B cell (primary cell): ENCODE measurements at regions not wholly inside any gene's neighbourhood (a gene's known extent, or its start where the extent isn't known, plus 50 kb on each side); places are given as distances from the start of the nearest gene placed in this dataset.

Experiments used
- ATAC-seq: fragments of 200-7000 bp; cut with Tn5 transposase; one replicate; pipeline ENCODE4 v1.10.0; 2021; ENCODE audit warnings: low read depth, mild to moderate bottlenecking, moderate number of reproducible peaks, moderate library complexity
- CTCF ChIA-PET: fragments of 350-600 bp; sonication (Branson Sonifier 250); formaldehyde crosslinking; loops from one replicate; lab custom pipeline; 2021; ENCODE audit warnings: antibody characterized with exemption, inconsistent platforms; lab: Charles Lee
- POLR2A ChIA-PET: fragments of 350-600 bp; sonication (Branson Sonifier 250); formaldehyde crosslinking; loops from one replicate; lab custom pipeline; 2021; ENCODE audit warnings: antibody characterized with exemption; lab: Charles Lee
- DNase-seq: peaks from one replicate; pipeline ENCODE4 v3.0.0; 2013
- H2AFZ ChIP-seq: 2 replicates; pipeline ENCODE4 v1.6.1; 2012; ENCODE audit warnings: mild to moderate bottlenecking, low read depth, low read length; ENCODE audit not compliant: insufficient read depth, poor library complexity, severe bottlenecking
- H3K27ac ChIP-seq, 2 donors: 1 replicate in 1 of 2; 2 replicates in 1 of 2; pipeline ENCODE4 v1.5.1; 2012 to 2013; ENCODE audit warnings: low read length in 2 of 2, mild to moderate bottlenecking in 2 of 2, moderate library complexity in 1 of 2
- H3K27me3 ChIP-seq, 4 experiments: fragments of 200-600 bp in 1 of 4; sonication (generic) in 1 of 4; replicated peaks in 1 of 4; 1 replicate in 2 of 4; 2 replicates in 2 of 4; pipeline versions ENCODE4 v1.6.1 to v1.7.0; 2013 to 2016; ENCODE audit warnings: low read length in 3 of 4, mild to moderate bottlenecking in 2 of 4, mixed read lengths in 1 of 4, moderate library complexity in 1 of 4; ENCODE audit not compliant: insufficient read depth in 4 of 4, control insufficient read depth in 3 of 4; ENCODE audit errors: control extremely low read depth in 1 of 4
- H3K36me3 ChIP-seq, 2 experiments: replicated peaks in 1 of 2; 1 replicate in 1 of 2; 2 replicates in 1 of 2; pipeline versions ENCODE4 v1.6.1 to v1.7.1; 2013; ENCODE audit warnings: low read length in 1 of 2; ENCODE audit not compliant: insufficient read depth in 2 of 2, control insufficient read depth in 1 of 2; ENCODE audit errors: control extremely low read depth in 1 of 2, extremely low read depth in 1 of 2
- H3K4me1 ChIP-seq, 2 donors: fragments of 200-600 bp in 1 of 2; sonication (generic) in 1 of 2; 1 replicate in 1 of 2; 2 replicates in 1 of 2; pipeline versions ENCODE4 v1.5.1 to v1.6.1; 2013 to 2017; ENCODE audit warnings: low read length in 2 of 2; ENCODE audit not compliant: control insufficient read depth in 2 of 2, insufficient read depth in 2 of 2
- H3K4me2 ChIP-seq: replicated peaks from 2 replicates; pipeline ENCODE3; 2012; ENCODE audit warnings: mild to moderate bottlenecking, low read depth, low read length; ENCODE audit not compliant: poor library complexity, severe bottlenecking
- H3K4me3 ChIP-seq, 5 experiments: fragments of 200-600 bp in 1 of 5; sonication (generic) in 1 of 5; 1 replicate in 3 of 5; 2 replicates in 2 of 5; pipeline versions ENCODE4 v1.5.1 to v1.7.0; 2011 to 2016; ENCODE audit warnings: low read length in 4 of 5, mild to moderate bottlenecking in 4 of 5, low read depth in 2 of 5, control low read depth in 1 of 5, moderate library complexity in 1 of 5; ENCODE audit not compliant: insufficient read depth in 1 of 5; ENCODE audit errors: control extremely low read depth in 1 of 5, extremely low read depth in 1 of 5
- H3K79me2 ChIP-seq: fragments of 200-600 bp; sonication (generic); one replicate; pipeline ENCODE4 v1.6.0; 2016; ENCODE audit warnings: low read length; ENCODE audit not compliant: control insufficient read depth, insufficient read depth
- H3K9ac ChIP-seq: fragments of 200-600 bp; sonication (generic); 2 replicates; pipeline ENCODE4 v1.6.1; 2017; ENCODE audit warnings: mild to moderate bottlenecking, low read length, moderate library complexity
- H3K9me3 ChIP-seq, 3 donors: one replicate each; pipeline versions ENCODE4 v1.6.1 to v1.7.1; 2013; ENCODE audit warnings: low read length in 2 of 3; ENCODE audit not compliant: control insufficient read depth in 2 of 3, insufficient read depth in 1 of 3; ENCODE audit errors: control extremely low read depth in 1 of 3
- H4K20me1 ChIP-seq: 2 replicates; pipeline ENCODE4 v1.6.0; 2012; ENCODE audit warnings: mild to moderate bottlenecking, low read length; ENCODE audit not compliant: insufficient read depth, control insufficient read depth, poor library complexity, severe bottlenecking
- H3K27ac Mint-ChIP-seq: one replicate; pipeline ENCODE4 v1.8.0; 2021; ENCODE audit warnings: mixed read lengths
- H3K27me3 Mint-ChIP-seq: one replicate; pipeline ENCODE4 v1.8.0; 2021; ENCODE audit warnings: mixed read lengths
- H3K4me1 Mint-ChIP-seq: one replicate; pipeline ENCODE4 v1.8.0; 2021; ENCODE audit warnings: mixed read lengths
- H3K4me3 Mint-ChIP-seq: one replicate; pipeline ENCODE4 v1.8.0; 2021; ENCODE audit warnings: mixed read lengths
- H3K9me3 Mint-ChIP-seq: one replicate; pipeline ENCODE4 v1.8.0; 2022; ENCODE audit warnings: mixed read lengths; ENCODE audit not compliant: insufficient read depth
- EZH2 ChIP-seq: IDR thresholded peaks from 2 replicates; pipeline ENCODE4 v1.6.1; 2012; ENCODE audit warnings: borderline replicate concordance, low read depth, mild to moderate bottlenecking, moderate library complexity, low read length; ENCODE audit not compliant: insufficient read depth, poor library complexity, severe bottlenecking
- WGBS: methylation state at CpG from one replicate; pipeline ENCODE4 v1.1.5; 2013; ENCODE audit warnings: missing lambda C conversion rate; ENCODE audit not compliant: insufficient coverage; 5-methylcytosine and 5-hydroxymethylcytosine counted together
- intact Hi-C: fragments of 100-400 bp; cut with micrococcal nuclease; formaldehyde crosslinking; loops from one replicate; pipeline ENCODE4 v1.10.0; 2022
- TF ChIP-seq, protein P1 (sequence below): fragments of 200-600 bp; IDR thresholded peaks from one replicate; pipeline ENCODE4 v1.8.0; 2022; ENCODE audit warnings: antibody characterized with exemption, mild to moderate bottlenecking

- WGBS = no CpG with 5 or more reads among the region's 1 CpG
- Histone ChIP-seq H3K27ac (no peak overlapping the region), H3K4me3 (no peak overlapping the region), H3K4me1 (peaks cover 10% of the 10 kb centered on the region in 2 donors), H3K9ac (no peak overlapping the region), H3K9me3 (no peaks in the 10 kb centered on the region), H2AFZ (no peak overlapping the region), H3K36me3 (no peaks in the 10 kb centered on the region), H3K4me2 (no peak overlapping the region), H3K27me3 (peaks cover 0 to 4% (median 2%) of the 10 kb centered on the region in 4 experiments), H3K79me2 (no peaks in the 10 kb centered on the region), H4K20me1 (no peaks in the 10 kb centered on the region)
- TF ChIP-seq, protein P1, sequence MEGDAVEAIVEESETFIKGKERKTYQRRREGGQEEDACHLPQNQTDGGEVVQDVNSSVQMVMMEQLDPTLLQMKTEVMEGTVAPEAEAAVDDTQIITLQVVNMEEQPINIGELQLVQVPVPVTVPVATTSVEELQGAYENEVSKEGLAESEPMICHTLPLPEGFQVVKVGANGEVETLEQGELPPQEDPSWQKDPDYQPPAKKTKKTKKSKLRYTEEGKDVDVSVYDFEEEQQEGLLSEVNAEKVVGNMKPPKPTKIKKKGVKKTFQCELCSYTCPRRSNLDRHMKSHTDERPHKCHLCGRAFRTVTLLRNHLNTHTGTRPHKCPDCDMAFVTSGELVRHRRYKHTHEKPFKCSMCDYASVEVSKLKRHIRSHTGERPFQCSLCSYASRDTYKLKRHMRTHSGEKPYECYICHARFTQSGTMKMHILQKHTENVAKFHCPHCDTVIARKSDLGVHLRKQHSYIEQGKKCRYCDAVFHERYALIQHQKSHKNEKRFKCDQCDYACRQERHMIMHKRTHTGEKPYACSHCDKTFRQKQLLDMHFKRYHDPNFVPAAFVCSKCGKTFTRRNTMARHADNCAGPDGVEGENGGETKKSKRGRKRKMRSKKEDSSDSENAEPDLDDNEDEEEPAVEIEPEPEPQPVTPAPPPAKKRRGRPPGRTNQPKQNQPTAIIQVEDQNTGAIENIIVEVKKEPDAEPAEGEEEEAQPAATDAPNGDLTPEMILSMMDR = no peak
- TF ChIP-seq EZH2 = no peak
- intact Hi-C loops = loop anchor here (2.0 kb wide), 2 partner anchors 1229 to 1479 kb away; partner anchors contain the start of genes RGS2, RO60 and UCHL5
- CTCF ChIA-PET = no interaction called here
- POLR2A ChIA-PET = no interaction called here
- DNase-seq (no peak), ATAC-seq (no peak)
- Mint-ChIP-seq H3K27ac (no peak overlapping the region), H3K4me3 (no peak overlapping the region), H3K9me3 (no peaks in the 10 kb centered on the region), H3K27me3 (peaks cover 6% of the 10 kb centered on the region), H3K4me1 (peaks cover 20% of the 10 kb centered on the region)
These were observed 1101.8 kb upstream of the B3GALT2 start for GRCh38 chr1:194288238-194288637.

DNA sequence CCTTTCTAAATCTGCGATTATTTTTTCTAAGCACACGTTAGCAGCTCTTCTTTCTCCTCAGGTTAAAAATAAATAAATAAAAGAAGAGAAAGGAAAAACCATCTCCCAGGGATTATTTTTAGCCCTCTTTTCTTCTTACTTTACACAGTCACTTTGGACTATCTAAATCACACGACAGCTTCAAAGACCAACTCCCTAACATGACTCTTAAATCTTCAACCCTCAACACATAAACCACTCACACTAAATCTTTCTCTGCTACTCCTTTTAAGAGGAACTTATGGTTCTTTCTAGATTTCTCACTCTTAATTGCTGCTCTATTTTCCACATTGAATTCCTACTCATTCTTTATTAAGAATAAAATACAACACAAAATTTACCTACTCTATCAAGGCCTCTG is 1095.0 kb upstream of the B3GALT2 start:
- H4K20me1 ChIP-seq = no peaks in the 10 kb centered on the region
- no peak overlapping the region for H2AFZ ChIP-seq
- Mint-ChIP-seq H3K9me3 (no peaks in the 10 kb centered on the region), H3K27ac (no peak overlapping the region), H3K4me3 (no peak overlapping the region), H3K4me1 (peaks cover 20% of the 10 kb centered on the region), H3K27me3 (peaks cover 6% of the 10 kb centered on the region)
- ChIA-PET POLR2A (no interaction called here), CTCF (no interaction called here)
- H3K9me3 ChIP-seq = peaks cover 0 to 3% (median 0%) of the 10 kb centered on the region in 3 donors
- DNase-seq (no peak), ATAC-seq (no peak)
- intact Hi-C loops = loop anchor here (5.0 kb wide), 1 partner anchor 54 kb away; no protein-coding TSS in a partner anchor
- no peak overlapping the region for H3K4me2 ChIP-seq
- H3K9ac ChIP-seq = no peak overlapping the region
- no peaks in the 10 kb centered on the region for H3K79me2 ChIP-seq
- peaks cover 3 to 8% of the 10 kb centered on the region in 2 donors for H3K4me1 ChIP-seq
- H3K4me3 ChIP-seq = no peak overlapping the region
- whole genome bisulfite sequencing = 0% methylated on average over 1 of the region's 3 CpGs
- H3K36me3 ChIP-seq = no peaks in the 10 kb centered on the region
- TF ChIP-seq EZH2 = no peak
- TF ChIP-seq, protein P1 = no peak
- no peak overlapping the region for H3K27ac ChIP-seq
- no peaks in the 10 kb centered on the region for H3K27me3 ChIP-seq
